ENCODE measurements at regions not wholly inside any gene's neighbourhood (a gene's known extent, or its start where the extent isn't known, plus 50 kb on each side); places are given as distances from the start of the nearest gene placed in this dataset.

GRCh38 chr2:234415706-234416105, 81.2 kb downstream of the ARL4C start (continued):
- TF ChIP-seq ZNF276 (CRISPR knock-in tag; IDR thresholded peaks at IDR 0.05; ENCODE audit: low read depth) (no peak), ZFP36L2 (CRISPR knock-in tag; IDR thresholded peaks at IDR 0.05) (no peak)

GRCh38 chr2:234414596-234414995, 82.3 kb downstream of the ARL4C start:
- Histone ChIP-seq H2AFZ (ENCODE audit: low read length) (no peak overlapping the region), H3K79me2 (ENCODE audit: insufficient read depth, low read length) (no peaks in the 10 kb centered on the region), H3K4me1 (ENCODE audit: insufficient read depth, low read length) (peaks cover 21% of the 10 kb centered on the region), H3K9me3 (ENCODE audit: low read length) (no peaks in the 10 kb centered on the region), H3K4me3 (replicated peaks in 1 of 3; ENCODE audit: insufficient read depth in 1 of 3, low read depth in 2 of 3, low read length in 3 of 3) (no peak overlapping the region), H3K4me2 (ENCODE audit: low read depth, low read length) (no peak overlapping the region), H3K27me3 (ENCODE audit: control insufficient read depth in 1 of 2, insufficient read depth in 2 of 2, low read length in 2 of 2) (no peaks in the 10 kb centered on the region), H3K36me3 (replicated peaks in 1 of 2; ENCODE audit: control insufficient read depth in 1 of 2, insufficient read depth in 2 of 2, low read length in 2 of 2) (no peaks in the 10 kb centered on the region), H3K27ac (ENCODE audit: extremely low read length, insufficient read depth, low read length) (no peak overlapping the region), H3K9ac (ENCODE audit: insufficient read depth, low read depth, low read length) (no peak overlapping the region), H4K20me1 (ENCODE audit: insufficient read depth, low read length) (no peaks in the 10 kb centered on the region)
- peak; percentile 41; the same call in 1 of the 2 replicates for TF ChIP-seq CREB1 (IDR thresholded peaks at IDR 0.05)
- TF ChIP-seq CREB1 (CRISPR knock-in tag; IDR thresholded peaks at IDR 0.05): no peak
- TF ChIP-seq SPEN (CRISPR knock-in tag; IDR thresholded peaks at IDR 0.05; ENCODE audit: low read depth): no peak
- BruUV-seq (replicated peaks): no TSS peak
- in situ Hi-C loops (cut with HindIII; ENCODE audit: extremely low pct_ligation_motif_present, low pct_unique_long_range_greater_than_20kb) (no loop called here), intact Hi-C loops (cut with micrococcal nuclease; ENCODE audit: unreplicated experiment) (no loop called here)
- ATAC-seq: no peak
- ChIA-PET CTCF (ENCODE audit: low intra/inter-chr PET ratio, low total read pairs) (no interaction called here), POLR2A (no interaction called here)
- no peak for DNase-seq (ENCODE audit: low spot score)
- WGBS (ENCODE audit: low lambda C conversion rate): 76% methylated on average over 6 of the region's 6 CpGs
- FAIRE-seq: no peak

- intact Hi-C loops (cut with micrococcal nuclease; ENCODE audit: unreplicated experiment): no loop called here
- CTCF ChIA-PET (ENCODE audit: low intra/inter-chr PET ratio, low total read pairs): no interaction called here
Measured at GRCh38 chr2:234412726-234413125, 84.2 kb downstream of the ARL4C start.

More at GRCh38 chr2:234412726-234413125, 84.2 kb downstream of the ARL4C start:
- 89% methylated on average over 7 of the region's 7 CpGs for WGBS (ENCODE audit: low lambda C conversion rate)
- no TSS peak for BruUV-seq (replicated peaks)
- DNase-seq (ENCODE audit: low spot score): no peak
- Histone ChIP-seq H3K9ac (ENCODE audit: insufficient read depth, low read depth, low read length) (no peak overlapping the region), H3K27ac (ENCODE audit: extremely low read length, insufficient read depth, low read length) (no peak overlapping the region), H3K4me2 (ENCODE audit: low read depth, low read length) (no peak overlapping the region), H3K9me3 (ENCODE audit: low read length) (no peaks in the 10 kb centered on the region), H2AFZ (ENCODE audit: low read length) (no peak overlapping the region), H3K79me2 (ENCODE audit: insufficient read depth, low read length) (no peaks in the 10 kb centered on the region), H3K36me3 (replicated peaks in 1 of 2; ENCODE audit: control insufficient read depth in 1 of 2, insufficient read depth in 2 of 2, low read length in 2 of 2) (no peaks in the 10 kb centered on the region), H3K27me3 (ENCODE audit: control insufficient read depth in 1 of 2, insufficient read depth in 2 of 2, low read length in 2 of 2) (no peaks in the 10 kb centered on the region), H3K4me1 (ENCODE audit: insufficient read depth, low read length) (peaks cover 21% of the 10 kb centered on the region), H3K4me3 (replicated peaks in 1 of 3; ENCODE audit: insufficient read depth in 1 of 3, low read depth in 2 of 3, low read length in 3 of 3) (no peak overlapping the region), H4K20me1 (ENCODE audit: insufficient read depth, low read length) (no peaks in the 10 kb centered on the region)
- POLR2A ChIA-PET: no interaction called here
- in situ Hi-C loops (cut with HindIII; ENCODE audit: extremely low pct_ligation_motif_present, low pct_unique_long_range_greater_than_20kb): no loop called here
- FAIRE-seq: no peak
- TF ChIP-seq KLF9 (CRISPR knock-in tag; IDR thresholded peaks at IDR 0.05; ENCODE audit: low read depth) (no peak), ZNF552 (CRISPR knock-in tag; IDR thresholded peaks at IDR 0.05; ENCODE audit: borderline replicate concordance) (no peak), RFXANK (CRISPR knock-in tag; IDR thresholded peaks at IDR 0.05) (no peak), ATF5 (CRISPR knock-in tag; IDR thresholded peaks at IDR 0.05; ENCODE audit: low read depth) (no peak), ELF4 (CRISPR knock-in tag; IDR thresholded peaks at IDR 0.05; ENCODE audit: borderline replicate concordance) (no peak), CBX2 (IDR thresholded peaks at IDR 0.05; ENCODE audit: low read depth, low read length) (no peak), CBX2 (CRISPR knock-in tag; IDR thresholded peaks at IDR 0.05; ENCODE audit: low read depth) (no peak)
- ATAC-seq: no peak

All from HepG2 (cell line).